ENCODE measurements at regions not wholly inside any gene's neighbourhood (a gene's known extent, or its start where the extent isn't known, plus 50 kb on each side); places are given as distances from the start of the nearest gene placed in this dataset.

DNA sequence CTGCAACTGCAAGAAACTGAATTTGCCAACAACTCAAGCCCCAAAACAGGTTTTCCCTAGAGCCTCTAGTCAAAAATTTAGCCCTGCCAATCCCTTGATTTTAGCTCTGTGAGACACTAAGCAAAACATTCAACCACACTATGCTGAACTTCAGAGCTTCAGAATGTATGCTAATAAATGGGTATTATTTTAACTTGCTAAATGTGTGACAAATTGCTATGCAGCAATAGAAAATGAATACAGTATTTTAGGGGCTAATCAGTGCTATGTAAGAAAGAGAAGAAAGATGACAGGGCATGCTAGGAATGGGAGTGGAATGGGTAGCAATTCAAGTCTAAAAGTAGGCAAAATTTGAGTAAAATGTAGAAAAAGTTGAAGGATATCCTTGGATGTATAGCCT, 223.9 kb upstream of the NOL4 start:
- no peaks in the 10 kb centered on the region for H3K9me3 ChIP-seq (ENCODE audit: control insufficient read depth, insufficient read depth, low read length)
- H3K14ac ChIP-seq (replicated peaks; ENCODE audit: low read depth, low read length): no peak overlapping the region
- H3K4me3 ChIP-seq (ENCODE audit: insufficient read depth, low read depth, low read length): no peak overlapping the region
- in situ Hi-C loops (cut with MboI; ENCODE audit: low sequenced_read_pairs): no loop called here
- no peaks in the 10 kb centered on the region for H3K9me1 ChIP-seq (ENCODE audit: insufficient read depth, low read length)
- no peak overlapping the region for H2BK15ac ChIP-seq (ENCODE audit: low read depth, low read length)
- no peak overlapping the region for H2BK120ac ChIP-seq (ENCODE audit: low read depth, low read length)
- no peak overlapping the region for H2AK5ac ChIP-seq (ENCODE audit: low read depth, low read length)
- intact Hi-C loops (cut with micrococcal nuclease): no loop called here
- no peaks in the 10 kb centered on the region for H3K4me1 ChIP-seq (ENCODE audit: control insufficient read depth, insufficient read depth, low read length)
- no peak overlapping the region for H3K9ac ChIP-seq (ENCODE audit: low read depth, low read length)
- no TSS peak for BruUV-seq (replicated peaks)
- H3K27ac ChIP-seq (ENCODE audit: insufficient read depth, low read length): no peak overlapping the region
- H4K20me1 ChIP-seq (ENCODE audit: insufficient read depth, low read length): no peaks in the 10 kb centered on the region
- dilution Hi-C loops (cut with HindIII; ENCODE audit: low sequenced_read_pairs, unreplicated experiment): no loop called here
- no peaks in the 10 kb centered on the region for H3K79me1 ChIP-seq (ENCODE audit: low read depth in 1 of 2, low read length in 2 of 2)
- no peak overlapping the region for H4K91ac ChIP-seq (ENCODE audit: insufficient read depth, low read depth, low read length)
- H3K56ac ChIP-seq (ENCODE audit: extremely low read depth, insufficient read depth, low read length): no peak overlapping the region
- no peak overlapping the region for H2AK9ac ChIP-seq (replicated peaks; ENCODE audit: low read depth, low read length, poor library complexity)
- no peak for DNase-seq
- no peak overlapping the region for H3K23ac ChIP-seq (ENCODE audit: low read depth, low read length)
- no peak overlapping the region for H4K5ac ChIP-seq (ENCODE audit: low read depth, low read length)
- CTCF ChIA-PET: no interaction called here
- no peak overlapping the region for H2BK5ac ChIP-seq (ENCODE audit: low read depth, low read length, poor library complexity, severe bottlenecking)
- POLR2A ChIA-PET (ENCODE audit: unreplicated experiment): no interaction called here
- H3K18ac ChIP-seq (ENCODE audit: low read depth, low read length): no peak overlapping the region
- H2BK20ac ChIP-seq (ENCODE audit: low read depth, low read length): no peak overlapping the region
- H2AFZ ChIP-seq (replicated peaks; ENCODE audit: low read length, poor library complexity): no peak overlapping the region
- ATAC-seq (ENCODE audit: low read depth): no peak
- no peak overlapping the region for H3K4me2 ChIP-seq (ENCODE audit: low read depth, low read length)
- no peaks in the 10 kb centered on the region for H3K27me3 ChIP-seq (ENCODE audit: control insufficient read depth, insufficient read depth, low read length)
- H3K4ac ChIP-seq (ENCODE audit: low read depth, low read length): no peak overlapping the region
- no peak overlapping the region for H4K8ac ChIP-seq (ENCODE audit: low read depth in 2 of 2, low read length in 2 of 2)
- TF ChIP-seq MXI1 (IDR thresholded peaks at IDR 0.05; ENCODE audit: borderline replicate concordance, low read depth, low read length) (no peak), USF2 (IDR thresholded peaks at IDR 0.05; ENCODE audit: low read depth, low read length) (no peak), RCOR1 (IDR thresholded peaks at IDR 0.05; ENCODE audit: insufficient replicate concordance, low read length) (no peak), MAZ (IDR thresholded peaks at IDR 0.05; ENCODE audit: borderline replicate concordance, low read depth, low read length) (no peak), BHLHE40 (IDR thresholded peaks at IDR 0.05; ENCODE audit: low read depth, low read length) (no peak), MAFK (IDR thresholded peaks at IDR 0.05; ENCODE audit: low read depth, low read length) (no peak), FOS (IDR thresholded peaks at IDR 0.05; ENCODE audit: low read depth, low read length) (no peak), RAD21 (IDR thresholded peaks at IDR 0.05; ENCODE audit: low read length) (no peak), CHD1 (IDR thresholded peaks at IDR 0.05; ENCODE audit: low read depth, low read length) (no peak), RFX5 (IDR thresholded peaks at IDR 0.05; ENCODE audit: low read depth, low read length) (no peak), SMC3 (IDR thresholded peaks at IDR 0.05; ENCODE audit: low read depth, low read length) (no peak), NFE2L2 (IDR thresholded peaks at IDR 0.05; ENCODE audit: low read depth, low read length) (no peak), POLR2A (IDR thresholded peaks at IDR 0.05; ENCODE audit: low read depth, low read length) (no peak)
- TF ChIP-seq, protein P1, sequence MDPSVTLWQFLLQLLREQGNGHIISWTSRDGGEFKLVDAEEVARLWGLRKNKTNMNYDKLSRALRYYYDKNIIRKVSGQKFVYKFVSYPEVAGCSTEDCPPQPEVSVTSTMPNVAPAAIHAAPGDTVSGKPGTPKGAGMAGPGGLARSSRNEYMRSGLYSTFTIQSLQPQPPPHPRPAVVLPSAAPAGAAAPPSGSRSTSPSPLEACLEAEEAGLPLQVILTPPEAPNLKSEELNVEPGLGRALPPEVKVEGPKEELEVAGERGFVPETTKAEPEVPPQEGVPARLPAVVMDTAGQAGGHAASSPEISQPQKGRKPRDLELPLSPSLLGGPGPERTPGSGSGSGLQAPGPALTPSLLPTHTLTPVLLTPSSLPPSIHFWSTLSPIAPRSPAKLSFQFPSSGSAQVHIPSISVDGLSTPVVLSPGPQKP (IDR thresholded peaks at IDR 0.05; ENCODE audit: borderline replicate concordance, low read depth, low read length): no peak
- TF ChIP-seq, protein P2, sequence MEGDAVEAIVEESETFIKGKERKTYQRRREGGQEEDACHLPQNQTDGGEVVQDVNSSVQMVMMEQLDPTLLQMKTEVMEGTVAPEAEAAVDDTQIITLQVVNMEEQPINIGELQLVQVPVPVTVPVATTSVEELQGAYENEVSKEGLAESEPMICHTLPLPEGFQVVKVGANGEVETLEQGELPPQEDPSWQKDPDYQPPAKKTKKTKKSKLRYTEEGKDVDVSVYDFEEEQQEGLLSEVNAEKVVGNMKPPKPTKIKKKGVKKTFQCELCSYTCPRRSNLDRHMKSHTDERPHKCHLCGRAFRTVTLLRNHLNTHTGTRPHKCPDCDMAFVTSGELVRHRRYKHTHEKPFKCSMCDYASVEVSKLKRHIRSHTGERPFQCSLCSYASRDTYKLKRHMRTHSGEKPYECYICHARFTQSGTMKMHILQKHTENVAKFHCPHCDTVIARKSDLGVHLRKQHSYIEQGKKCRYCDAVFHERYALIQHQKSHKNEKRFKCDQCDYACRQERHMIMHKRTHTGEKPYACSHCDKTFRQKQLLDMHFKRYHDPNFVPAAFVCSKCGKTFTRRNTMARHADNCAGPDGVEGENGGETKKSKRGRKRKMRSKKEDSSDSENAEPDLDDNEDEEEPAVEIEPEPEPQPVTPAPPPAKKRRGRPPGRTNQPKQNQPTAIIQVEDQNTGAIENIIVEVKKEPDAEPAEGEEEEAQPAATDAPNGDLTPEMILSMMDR (conservative IDR thresholded peaks at IDR 0.05; ENCODE audit: low read depth, low read length): no peak
- H3K36me3 ChIP-seq (ENCODE audit: control insufficient read depth, insufficient read depth, low read length): no peaks in the 10 kb centered on the region
